Endodermal cell (in vitro differentiated cells): ENCODE measurements at regions not wholly inside any gene's neighbourhood (a gene's known extent, or its start where the extent isn't known, plus 50 kb on each side); places are given as distances from the start of the nearest gene placed in this dataset.

ENCODE experiments used
- DNase-seq: peaks from one replicate; pipeline ENCODE4 v3.0.0-alpha.2; 2017
- H3K27ac ChIP-seq: 2 replicates; pipeline ENCODE4 v1.5.1; 2013; ENCODE audit warnings: mild to moderate bottlenecking, low read depth, low read length, moderate library complexity
- H3K27me3 ChIP-seq: 2 replicates; pipeline ENCODE4 v1.6.1; 2013; ENCODE audit warnings: mild to moderate bottlenecking, low read length, moderate library complexity; ENCODE audit not compliant: insufficient read depth, control insufficient read depth, poor library complexity, severe bottlenecking
- H3K36me3 ChIP-seq: 2 replicates; pipeline ENCODE4 v1.7.0; 2013; ENCODE audit warnings: mild to moderate bottlenecking, low read length, moderate library complexity; ENCODE audit not compliant: control insufficient read depth, insufficient read depth
- H3K4me1 ChIP-seq: one replicate; pipeline ENCODE4 v1.7.0; 2013; ENCODE audit warnings: low read length; ENCODE audit not compliant: control insufficient read depth, insufficient read depth
- H3K4me3 ChIP-seq: 2 replicates; pipeline ENCODE4 v1.5.1; 2013; ENCODE audit warnings: mild to moderate bottlenecking, low read length, moderate library complexity
- H3K9ac ChIP-seq: 2 replicates; pipeline ENCODE4 v1.6.1; 2013; ENCODE audit warnings: mild to moderate bottlenecking, low read length, moderate library complexity; ENCODE audit not compliant: poor library complexity, severe bottlenecking; ENCODE audit errors: extremely low read depth
- H3K9me3 ChIP-seq: 2 replicates; pipeline ENCODE4 v1.6.1; 2013; ENCODE audit warnings: mild to moderate bottlenecking, low read length, moderate library complexity; ENCODE audit not compliant: control insufficient read depth
- H3K27ac Mint-ChIP-seq: 2 replicates; pipeline ENCODE4 v1.8.0; 2020; ENCODE audit warnings: mixed read lengths
- H3K27me3 Mint-ChIP-seq: 2 replicates; pipeline ENCODE4 v1.8.0; 2021; ENCODE audit warnings: mild to moderate bottlenecking, mixed read lengths; ENCODE audit not compliant: insufficient read depth
- H3K36me3 Mint-ChIP-seq: 2 replicates; pipeline ENCODE4 v1.8.0; 2020; ENCODE audit warnings: low read depth, mixed read lengths
- H3K4me1 Mint-ChIP-seq: 2 replicates; pipeline ENCODE4 v1.8.0; 2020; ENCODE audit warnings: mixed read lengths
- H3K4me3 Mint-ChIP-seq: 2 replicates; pipeline ENCODE4 v1.8.0; 2020; ENCODE audit warnings: mild to moderate bottlenecking, moderate library complexity, mixed read lengths
- H3K9me3 Mint-ChIP-seq: 2 replicates; pipeline ENCODE4 v1.8.0; 2020; ENCODE audit warnings: mild to moderate bottlenecking, mixed read lengths
- CTCF ChIP-seq: fragments of 200-600 bp; sonication (generic); conservative IDR thresholded peaks from 2 replicates; pipeline ENCODE4 v1.5.0; 2021; ENCODE audit warnings: antibody characterized with exemption, mild to moderate bottlenecking
- WGBS, 2 experiments: methylation state at CpG; one replicate each; pipeline versions ENCODE4 v1.1.5 to v1.1.7; 2013; ENCODE audit warnings: missing lambda C conversion rate in 2 of 2, mixed read lengths in 1 of 2; ENCODE audit not compliant: insufficient coverage in 1 of 2, insufficient read length in 1 of 2; 5-methylcytosine and 5-hydroxymethylcytosine counted together

DNA sequence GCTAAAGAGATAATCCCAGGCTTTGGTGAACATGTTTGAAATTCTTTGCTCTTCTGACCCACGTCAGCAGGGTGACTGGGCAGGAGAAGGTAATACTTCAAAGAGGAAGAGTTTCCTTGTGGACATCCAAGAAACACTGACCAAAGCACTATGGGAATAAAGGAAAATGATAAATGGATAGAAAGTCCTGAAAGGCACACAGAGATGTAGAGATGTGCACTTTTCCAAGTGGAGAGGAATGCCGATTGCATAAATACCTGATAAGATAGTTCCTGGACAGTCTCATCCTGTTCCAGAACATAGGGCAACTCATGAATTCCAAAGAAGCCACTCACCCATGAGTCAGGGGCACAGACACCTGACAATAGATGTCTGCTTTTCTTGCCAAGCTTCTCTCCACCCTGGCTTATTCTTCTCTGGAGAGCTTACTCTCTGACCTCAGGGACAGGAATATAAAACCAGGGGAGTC is 191.3 kb upstream of the FOXA2 start:
- Histone ChIP-seq H3K27ac (no peak overlapping the region), H3K9me3 (peaks cover 4% of the 10 kb centered on the region), H3K36me3 (no peaks in the 10 kb centered on the region), H3K9ac (no peak overlapping the region), H3K4me1 (peaks cover 19% of the 10 kb centered on the region), H3K27me3 (no peaks in the 10 kb centered on the region), H3K4me3 (no peak overlapping the region)
- Mint-ChIP-seq H3K27me3 (no peaks in the 10 kb centered on the region), H3K4me1 (peaks cover 34% of the 10 kb centered on the region), H3K36me3 (no peaks in the 10 kb centered on the region), H3K9me3 (peaks cover 2% of the 10 kb centered on the region), H3K27ac (no peak overlapping the region), H3K4me3 (no peak overlapping the region)
- 82 to 94% methylated on average over 2 of the region's 2 CpGs for WGBS, 2 experiments
- TF ChIP-seq CTCF: no peak
- no peak for DNase-seq

- peaks cover 19% of the 10 kb centered on the region for H3K4me1 ChIP-seq
- no peaks in the 10 kb centered on the region for H3K36me3 ChIP-seq
- H3K27me3 ChIP-seq: no peaks in the 10 kb centered on the region
- TF ChIP-seq CTCF: no peak
- Mint-ChIP-seq H3K4me1 (peaks cover 31% of the 10 kb centered on the region), H3K27ac (no peak overlapping the region), H3K27me3 (no peaks in the 10 kb centered on the region), H3K36me3 (no peaks in the 10 kb centered on the region), H3K4me3 (no peak overlapping the region), H3K9me3 (peaks cover 2% of the 10 kb centered on the region)
- no peak for DNase-seq
- no peak overlapping the region for H3K4me3 ChIP-seq
- H3K27ac ChIP-seq: no peak overlapping the region
- WGBS, 2 experiments: 96 to 100% methylated on average over 2 to 3 of the region's 3 CpGs
- H3K9me3 ChIP-seq: peaks cover 4% of the 10 kb centered on the region
- no peak overlapping the region for H3K9ac ChIP-seq
These were observed 192.0 kb upstream of the FOXA2 start for GRCh38 chr20:22776369-22776768.

DNA sequence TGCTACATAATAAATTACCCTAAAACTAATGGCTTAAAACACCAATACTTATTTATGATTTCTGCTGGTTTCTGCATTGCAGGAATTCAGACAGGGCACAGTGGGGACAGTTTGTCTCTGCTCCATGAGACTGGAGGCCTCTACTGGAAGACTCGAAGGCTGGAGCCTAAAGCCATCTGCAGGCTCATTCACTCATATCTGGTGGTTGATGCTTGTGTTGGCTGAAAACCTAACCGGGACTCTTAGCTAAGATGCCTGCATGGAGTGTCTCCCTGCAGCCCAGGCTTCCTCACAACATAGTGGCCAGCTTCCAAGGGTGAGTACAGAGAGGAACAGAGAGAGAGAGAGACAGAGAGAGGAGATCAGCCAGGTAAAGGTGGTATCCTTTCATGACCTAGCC is 195.5 kb upstream of the FOXA2 start:
- H3K27me3 Mint-ChIP-seq: peaks cover 2% of the 10 kb centered on the region
- Histone ChIP-seq H3K9me3 (peaks cover 4% of the 10 kb centered on the region), H3K9ac (no peak overlapping the region), H3K27ac (no peak overlapping the region), H3K4me1 (no peaks in the 10 kb centered on the region), H3K27me3 (no peaks in the 10 kb centered on the region), H3K36me3 (no peaks in the 10 kb centered on the region), H3K4me3 (no peak overlapping the region)
- H3K9me3 Mint-ChIP-seq: peaks cover 2% of the 10 kb centered on the region
- no peak for TF ChIP-seq CTCF
- H3K27ac Mint-ChIP-seq: no peak overlapping the region
- H3K36me3 Mint-ChIP-seq: no peaks in the 10 kb centered on the region
- no peak for DNase-seq
- WGBS, 2 experiments: 96% methylated on average over 2 of the region's 2 CpGs; no CpG with 5 or more reads in 1 of the 2 experiments
- no peaks in the 10 kb centered on the region for H3K4me1 Mint-ChIP-seq
- no peak overlapping the region for H3K4me3 Mint-ChIP-seq
